ENCODE measurements at regions not wholly inside any gene's neighbourhood (a gene's known extent, or its start where the extent isn't known, plus 50 kb on each side); places are given as distances from the start of the nearest gene placed in this dataset.

DNA sequence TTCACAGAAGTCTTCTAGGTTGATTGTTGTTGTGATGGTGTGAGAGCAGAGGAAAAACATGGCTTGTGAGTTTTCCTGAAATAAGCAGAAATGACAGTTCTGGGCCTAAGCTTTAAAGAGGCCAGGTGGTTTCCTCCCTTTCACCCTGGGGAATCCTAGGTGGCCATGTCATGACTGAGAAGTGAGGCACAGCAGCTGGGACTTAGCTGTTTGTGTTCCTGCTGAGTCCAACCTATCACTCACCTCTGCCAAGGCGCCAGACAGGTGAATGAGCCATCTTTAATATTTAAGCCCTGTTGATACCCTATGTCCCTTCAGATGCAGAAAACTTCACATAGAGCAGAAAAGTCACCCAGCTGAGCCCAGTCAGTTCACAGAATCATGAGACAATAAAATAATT, 384.4 kb downstream of the SLC4A3 start:
- no peaks in the 10 kb centered on the region for H3K27me3 ChIP-seq (ENCODE audit: insufficient read depth, low read length, poor library complexity, severe bottlenecking)
- TF ChIP-seq, protein P1, sequence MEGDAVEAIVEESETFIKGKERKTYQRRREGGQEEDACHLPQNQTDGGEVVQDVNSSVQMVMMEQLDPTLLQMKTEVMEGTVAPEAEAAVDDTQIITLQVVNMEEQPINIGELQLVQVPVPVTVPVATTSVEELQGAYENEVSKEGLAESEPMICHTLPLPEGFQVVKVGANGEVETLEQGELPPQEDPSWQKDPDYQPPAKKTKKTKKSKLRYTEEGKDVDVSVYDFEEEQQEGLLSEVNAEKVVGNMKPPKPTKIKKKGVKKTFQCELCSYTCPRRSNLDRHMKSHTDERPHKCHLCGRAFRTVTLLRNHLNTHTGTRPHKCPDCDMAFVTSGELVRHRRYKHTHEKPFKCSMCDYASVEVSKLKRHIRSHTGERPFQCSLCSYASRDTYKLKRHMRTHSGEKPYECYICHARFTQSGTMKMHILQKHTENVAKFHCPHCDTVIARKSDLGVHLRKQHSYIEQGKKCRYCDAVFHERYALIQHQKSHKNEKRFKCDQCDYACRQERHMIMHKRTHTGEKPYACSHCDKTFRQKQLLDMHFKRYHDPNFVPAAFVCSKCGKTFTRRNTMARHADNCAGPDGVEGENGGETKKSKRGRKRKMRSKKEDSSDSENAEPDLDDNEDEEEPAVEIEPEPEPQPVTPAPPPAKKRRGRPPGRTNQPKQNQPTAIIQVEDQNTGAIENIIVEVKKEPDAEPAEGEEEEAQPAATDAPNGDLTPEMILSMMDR (conservative IDR thresholded peaks at IDR 0.05; ENCODE audit: low read length): no peak
- no peak for TF ChIP-seq EZH2phosphoT487 (IDR thresholded peaks at IDR 0.05; ENCODE audit: borderline replicate concordance)

DNA sequence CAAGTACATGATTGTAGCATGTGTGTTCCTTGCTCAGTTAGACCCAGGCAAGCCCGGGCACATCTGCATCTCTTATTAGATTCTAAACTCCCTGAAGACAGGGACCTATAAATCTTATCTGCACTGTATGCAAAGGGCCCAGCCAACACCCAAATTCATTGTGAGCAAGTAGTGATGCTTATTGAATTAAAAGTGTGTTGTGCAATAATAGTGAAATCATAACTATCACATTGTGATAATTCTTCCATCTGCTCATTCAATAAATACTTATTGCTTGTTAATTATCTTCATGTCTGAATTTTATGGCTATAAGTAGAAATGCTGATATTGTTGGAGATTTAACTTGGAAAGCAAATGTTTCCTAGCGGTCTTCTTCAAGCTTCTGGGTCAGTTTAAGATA, 387.5 kb downstream of the SLC4A3 start:
- TF ChIP-seq, protein P1 (conservative IDR thresholded peaks at IDR 0.05; ENCODE audit: low read length): no peak
- no peak for TF ChIP-seq EZH2phosphoT487 (IDR thresholded peaks at IDR 0.05; ENCODE audit: borderline replicate concordance)
- Histone ChIP-seq H3K27me3 (ENCODE audit: insufficient read depth, low read length, poor library complexity, severe bottlenecking) (no peaks in the 10 kb centered on the region), H3K4me3 (ENCODE audit: low read length, poor library complexity, severe bottlenecking) (no peak overlapping the region), H4K20me1 (ENCODE audit: insufficient read depth, low read length, poor library complexity, severe bottlenecking) (no peaks in the 10 kb centered on the region), H3K79me2 (ENCODE audit: insufficient read depth, low read length) (no peaks in the 10 kb centered on the region), H3K36me3 (ENCODE audit: insufficient read depth, low read length) (no peaks in the 10 kb centered on the region), H3K9me2 (replicated peaks; ENCODE audit: low read depth, low read length) (no peaks in the 10 kb centered on the region), H3K4me1 (ENCODE audit: insufficient read depth, low read length, poor library complexity, severe bottlenecking) (no peaks in the 10 kb centered on the region), H2AFZ (ENCODE audit: low read length) (no peak overlapping the region), H3K9me3 (ENCODE audit: insufficient read depth, low read depth, low read length) (no peaks in the 10 kb centered on the region), H3K9ac (ENCODE audit: low read depth, low read length, poor library complexity, severe bottlenecking) (no peak overlapping the region), H3F3A (ENCODE audit: low read depth) (no peaks in the 10 kb centered on the region), H3K4me2 (ENCODE audit: low read depth, low read length, poor library complexity, severe bottlenecking) (no peak overlapping the region)

More for the DNA sequence above, 384.4 kb downstream of the SLC4A3 start:
- H3K4me1 ChIP-seq (ENCODE audit: insufficient read depth, low read length, poor library complexity, severe bottlenecking): no peaks in the 10 kb centered on the region
- no peaks in the 10 kb centered on the region for H3K79me2 ChIP-seq (ENCODE audit: insufficient read depth, low read length)
- H3K9me2 ChIP-seq (replicated peaks; ENCODE audit: low read depth, low read length): no peaks in the 10 kb centered on the region
- H3K9me3 ChIP-seq (ENCODE audit: insufficient read depth, low read depth, low read length): no peaks in the 10 kb centered on the region; the same call in 1 of the 2 replicates
- H4K20me1 ChIP-seq (ENCODE audit: insufficient read depth, low read length, poor library complexity, severe bottlenecking): no peaks in the 10 kb centered on the region
- no peaks in the 10 kb centered on the region for H3K36me3 ChIP-seq (ENCODE audit: insufficient read depth, low read length)
- H2AFZ ChIP-seq (ENCODE audit: low read length): no peak overlapping the region
- no peak overlapping the region for H3K4me3 ChIP-seq (ENCODE audit: low read length, poor library complexity, severe bottlenecking)
- no peak overlapping the region for H3K9ac ChIP-seq (ENCODE audit: low read depth, low read length, poor library complexity, severe bottlenecking)
- H3F3A ChIP-seq (ENCODE audit: low read depth): no peaks in the 10 kb centered on the region
- no peak overlapping the region for H3K4me2 ChIP-seq (ENCODE audit: low read depth, low read length, poor library complexity, severe bottlenecking)

DNA sequence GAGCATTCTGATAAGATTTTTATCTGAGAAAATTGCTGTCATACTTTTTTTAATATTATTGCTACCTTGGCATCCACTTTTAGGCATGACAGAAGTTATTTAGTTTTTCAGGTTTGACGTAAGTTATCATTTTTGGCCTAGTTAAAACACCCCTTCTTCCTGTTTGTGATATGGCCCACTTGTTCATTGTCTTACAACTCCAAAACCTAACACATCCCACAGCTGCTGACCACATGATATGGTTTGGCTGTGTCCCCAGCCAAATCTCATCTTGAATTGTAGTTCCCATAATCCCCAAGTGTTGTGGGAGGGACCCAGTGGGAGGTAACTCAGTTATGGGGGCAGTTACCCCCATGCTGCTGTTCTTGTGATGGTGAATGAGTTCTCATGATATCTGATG, 388.1 kb downstream of the SLC4A3 start:
- no peaks in the 10 kb centered on the region for H3K9me3 ChIP-seq (ENCODE audit: insufficient read depth, low read depth, low read length)
- H3K79me2 ChIP-seq (ENCODE audit: insufficient read depth, low read length): no peaks in the 10 kb centered on the region
- H3K9me2 ChIP-seq (replicated peaks; ENCODE audit: low read depth, low read length): no peaks in the 10 kb centered on the region
- no peaks in the 10 kb centered on the region for H3K36me3 ChIP-seq (ENCODE audit: insufficient read depth, low read length)
- no peaks in the 10 kb centered on the region for H3K27me3 ChIP-seq (ENCODE audit: insufficient read depth, low read length, poor library complexity, severe bottlenecking)
- no peak overlapping the region for H2AFZ ChIP-seq (ENCODE audit: low read length)
- H3K9ac ChIP-seq (ENCODE audit: low read depth, low read length, poor library complexity, severe bottlenecking): no peak overlapping the region
- TF ChIP-seq, protein P1 (conservative IDR thresholded peaks at IDR 0.05; ENCODE audit: low read length): no peak
- no peak for TF ChIP-seq EZH2phosphoT487 (IDR thresholded peaks at IDR 0.05; ENCODE audit: borderline replicate concordance)
- no peaks in the 10 kb centered on the region for H3K4me1 ChIP-seq (ENCODE audit: insufficient read depth, low read length, poor library complexity, severe bottlenecking)
- no peak overlapping the region for H3K4me3 ChIP-seq (ENCODE audit: low read length, poor library complexity, severe bottlenecking)
- no peaks in the 10 kb centered on the region for H3F3A ChIP-seq (ENCODE audit: low read depth)
- no peak overlapping the region for H3K4me2 ChIP-seq (ENCODE audit: low read depth, low read length, poor library complexity, severe bottlenecking)
- no peaks in the 10 kb centered on the region for H4K20me1 ChIP-seq (ENCODE audit: insufficient read depth, low read length, poor library complexity, severe bottlenecking)

Measured in Loucy (cell line).